Gastroesophageal sphincter (tissue), 4 donors: ENCODE measurements at regions not wholly inside any gene's neighbourhood (a gene's known extent, or its start where the extent isn't known, plus 50 kb on each side); places are given as distances from the start of the nearest gene placed in this dataset.

ENCODE experiments used
- ATAC-seq: fragments of 150-250 bp; one replicate; pipeline ENCODE4 v1.9.1; 2016; ENCODE audit warnings: mild to moderate bottlenecking, moderate library complexity
- H3K27ac ChIP-seq, 4 donors: fragments of 200-600 bp; sonication (generic) in 3 of 4; 1 replicate in 3 of 4; 2 replicates in 1 of 4; pipeline ENCODE4 v1.5.1; 2016 to 2019
- H3K27me3 ChIP-seq: fragments of 200-600 bp; sonication (generic); one replicate; pipeline ENCODE4 v1.5.1; 2019
- H3K36me3 ChIP-seq, 2 donors: fragments of 200-600 bp; sonication (generic); one replicate each; pipeline ENCODE4 v1.5.1; 2019; ENCODE audit warnings: control low read depth in 1 of 2
- H3K4me1 ChIP-seq, 3 donors: fragments of 200-600 bp; sonication (generic); 1 replicate in 2 of 3; 2 replicates in 1 of 3; pipeline ENCODE4 v1.5.1; 2016 to 2019; ENCODE audit warnings: control low read depth in 2 of 3
- H3K4me3 ChIP-seq, 2 donors: fragments of 200-600 bp; sonication (generic); one replicate each; pipeline ENCODE4 v1.5.1; 2019; ENCODE audit warnings: mild to moderate bottlenecking in 1 of 2, moderate library complexity in 1 of 2
- H3K9me3 ChIP-seq, 3 donors: fragments of 200-600 bp; sonication (generic); one replicate each; pipeline ENCODE4 v1.5.1; 2017 to 2019; ENCODE audit warnings: control low read depth in 2 of 3
- CTCF ChIP-seq, 4 experiments: fragments of 200-600 bp in 2 of 4; fragments of 450-650 bp in 2 of 4; sonication (generic) in 1 of 4; IDR thresholded peaks; one replicate each; pipeline ENCODE4 v1.5.1; 2017 to 2019; ENCODE audit warnings: antibody characterized with exemption in 4 of 4, mild to moderate bottlenecking in 2 of 4, moderate library complexity in 2 of 4
- EP300 ChIP-seq: sonication (generic); formaldehyde crosslinking; IDR thresholded peaks from one replicate; pipeline ENCODE4 v1.6.1; 2017; ENCODE audit warnings: antibody characterized with exemption, mild to moderate bottlenecking
- POLR2A ChIP-seq, 2 donors: fragments of 450-650 bp; IDR thresholded peaks; one replicate each; pipeline ENCODE4 v1.6.1; 2017; ENCODE audit warnings: antibody characterized with exemption in 2 of 2, mild to moderate bottlenecking in 2 of 2, moderate library complexity in 1 of 2
- POLR2AphosphoS5 ChIP-seq: sonication (generic); formaldehyde crosslinking; IDR thresholded peaks from one replicate; pipeline ENCODE4 v1.6.1; 2017; ENCODE audit warnings: antibody characterized with exemption
- WGBS, 2 donors: methylation state at CpG; one replicate each; pipeline ENCODE4 v1.1.5; 2018; ENCODE audit warnings: low coverage in 1 of 2; 5-methylcytosine and 5-hydroxymethylcytosine counted together

- H3K4me1 ChIP-seq = peaks cover 0 to 8% (median 0%) of the 10 kb centered on the region in 3 donors
- TF ChIP-seq CTCF (IDR thresholded peaks at IDR 0.05) (no peak), POLR2A (IDR thresholded peaks at IDR 0.05) (no peak), EP300 (no peak), POLR2AphosphoS5 (no peak)
- H3K27me3 ChIP-seq = no peaks in the 10 kb centered on the region
- no peak overlapping the region for H3K4me3 ChIP-seq
- no peaks in the 10 kb centered on the region for H3K9me3 ChIP-seq
- H3K36me3 ChIP-seq = no peaks in the 10 kb centered on the region
- ATAC-seq = no peak
- no peak overlapping the region for H3K27ac ChIP-seq
Measured at GRCh38 chr3:24981924-24982323, 446.1 kb upstream of the RARB start.

- TF ChIP-seq POLR2AphosphoS5 = no peak
- TF ChIP-seq POLR2A (IDR thresholded peaks at IDR 0.05) = no peak
- no peak for TF ChIP-seq CTCF (IDR thresholded peaks at IDR 0.05)
- TF ChIP-seq EP300 = no peak
- Histone ChIP-seq H3K27ac (no peak overlapping the region), H3K9me3 (no peaks in the 10 kb centered on the region), H3K4me1 (peaks cover 0 to 8% (median 0%) of the 10 kb centered on the region in 3 donors), H3K36me3 (no peaks in the 10 kb centered on the region), H3K27me3 (no peaks in the 10 kb centered on the region), H3K4me3 (no peak overlapping the region)
- WGBS, 2 donors = 80 to 91% methylated on average over 9 of the region's 9 CpGs
- ATAC-seq = no peak
Measured at GRCh38 chr3:24985668-24986067, 442.4 kb upstream of the RARB start.

- ATAC-seq = no peak
- Histone ChIP-seq H3K27me3 (no peaks in the 10 kb centered on the region), H3K4me3 (no peak overlapping the region), H3K36me3 (no peaks in the 10 kb centered on the region), H3K9me3 (no peaks in the 10 kb centered on the region), H3K27ac (no peak overlapping the region), H3K4me1 (peaks cover 0 to 8% (median 0%) of the 10 kb centered on the region in 3 donors)
- TF ChIP-seq POLR2A (IDR thresholded peaks at IDR 0.05) (no peak), POLR2AphosphoS5 (no peak), EP300 (no peak), CTCF (IDR thresholded peaks at IDR 0.05) (no peak)
- WGBS, 2 donors = 86 to 91% methylated on average over 5 to 7 of the region's 7 CpGs
Measured at GRCh38 chr3:24986612-24987011, 441.5 kb upstream of the RARB start.

- no peaks in the 10 kb centered on the region for H3K36me3 ChIP-seq
- peaks cover 3 to 36% (median 9%) of the 10 kb centered on the region in 3 donors for H3K4me1 ChIP-seq
- 94 to 100% methylated on average over 2 of the region's 2 CpGs for WGBS, 2 donors
- no peak for ATAC-seq
- H3K27ac ChIP-seq = no peak overlapping the region
- H3K27me3 ChIP-seq = no peaks in the 10 kb centered on the region
- no peak for TF ChIP-seq CTCF (IDR thresholded peaks at IDR 0.05)
- TF ChIP-seq POLR2A (IDR thresholded peaks at IDR 0.05) = no peak
- TF ChIP-seq EP300 = no peak
- no peak for TF ChIP-seq POLR2AphosphoS5
- H3K9me3 ChIP-seq = no peaks in the 10 kb centered on the region
- H3K4me3 ChIP-seq = no peak overlapping the region
Measured at GRCh38 chr3:24999357-24999756, 428.7 kb upstream of the RARB start.

- H3K27ac ChIP-seq = peak overlapping the region; percentile 14 to 63 (median 39)
- peak; percentile 66 for ATAC-seq
- peaks cover 3 to 36% (median 9%) of the 10 kb centered on the region in 3 donors for H3K4me1 ChIP-seq
- 17 to 20% methylated on average over 1 of the region's 1 CpG for WGBS, 2 donors
- H3K36me3 ChIP-seq = no peaks in the 10 kb centered on the region
- TF ChIP-seq POLR2A (IDR thresholded peaks at IDR 0.05) (no peak), CTCF (IDR thresholded peaks at IDR 0.05) (no peak), POLR2AphosphoS5 (peak; percentile 57), EP300 (no peak)
- no peaks in the 10 kb centered on the region for H3K27me3 ChIP-seq
- H3K4me3 ChIP-seq = no peak overlapping the region
- H3K9me3 ChIP-seq = no peaks in the 10 kb centered on the region
Measured at GRCh38 chr3:25000971-25001591, 427.0 kb upstream of the RARB start.
